NCI-H187 (cell line): ENCODE measurements at regions not wholly inside any gene's neighbourhood (a gene's known extent, or its start where the extent isn't known, plus 50 kb on each side); places are given as distances from the start of the nearest gene placed in this dataset.
"Not testable (repeated sequence)": the region's sequence is repeated elsewhere in the genome, so short reads cannot be mapped to it uniquely, and the experiment has no call there.

Experiments
- DNase-seq, 2 experiments: peaks; one replicate each; lab custom pipeline; 2025; lab: John Stamatoyannopoulos, UW

DNA sequence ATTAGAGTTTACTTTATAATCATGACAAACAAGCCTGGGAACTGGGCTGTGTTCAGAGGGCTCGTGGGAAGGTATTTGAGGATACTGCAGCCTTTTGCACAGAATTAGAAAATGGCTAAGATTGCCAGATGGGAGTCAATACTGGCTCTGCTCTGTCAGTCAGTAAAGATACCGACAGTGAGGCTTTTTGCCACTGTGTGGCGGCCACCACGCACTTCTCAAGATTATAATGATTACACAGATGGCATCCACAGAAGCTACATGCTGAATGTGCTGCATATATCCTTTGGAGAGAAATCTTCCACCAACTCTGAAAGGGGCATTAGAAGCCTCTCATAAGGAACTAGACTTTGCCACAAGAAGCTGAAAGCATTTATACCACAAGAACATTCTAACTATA is 213.4 kb upstream of the PTBP2 start:
- DNase-seq = no peak

DNA sequence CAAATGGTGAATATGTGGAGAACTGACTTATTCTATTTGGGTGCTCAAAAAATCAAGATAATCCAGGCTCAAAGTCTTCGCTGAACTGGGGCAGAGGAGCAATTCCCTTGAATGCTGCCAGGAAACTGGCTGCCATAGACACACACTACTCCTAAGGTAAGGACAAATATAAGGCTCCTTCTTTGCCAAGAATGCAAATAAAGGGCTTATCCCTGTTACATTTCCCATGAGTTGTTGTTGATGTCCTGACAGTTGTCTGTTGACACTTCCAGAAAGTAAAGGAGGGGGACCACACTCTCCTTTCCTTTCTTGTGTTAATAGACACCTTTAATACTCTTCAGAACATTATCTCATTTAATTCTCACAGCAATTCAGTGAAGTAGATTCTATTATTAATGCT is 212.2 kb upstream of the PTBP2 start:
- DNase-seq = no peak

DNA sequence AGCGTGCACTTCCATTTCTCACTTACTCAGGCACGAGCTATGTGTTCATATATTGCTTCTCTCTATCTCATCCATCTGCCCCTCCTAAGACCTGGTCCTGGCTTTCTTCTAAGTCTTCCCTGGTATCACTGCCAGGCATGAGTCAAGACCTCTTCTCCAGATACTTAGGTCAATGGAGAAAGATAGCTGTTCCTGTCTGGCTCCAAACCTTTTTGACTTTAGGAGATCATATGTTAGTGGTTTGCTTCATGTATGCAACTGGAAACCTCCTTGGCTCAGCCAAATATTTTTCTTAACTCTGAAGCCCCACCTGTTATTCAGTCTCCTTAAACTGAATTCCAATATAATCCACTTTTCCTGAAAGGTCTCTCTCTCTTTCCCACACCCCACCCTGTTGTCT is 211.6 kb upstream of the PTBP2 start:
- no peak for DNase-seq

- no peak for DNase-seq
Observed at GRCh38 chr1:96510391-96510790, 211.2 kb upstream of the PTBP2 start.

GRCh38 chr1:96510911-96511310 is 210.7 kb upstream of the PTBP2 start:
- no peak for DNase-seq

DNA sequence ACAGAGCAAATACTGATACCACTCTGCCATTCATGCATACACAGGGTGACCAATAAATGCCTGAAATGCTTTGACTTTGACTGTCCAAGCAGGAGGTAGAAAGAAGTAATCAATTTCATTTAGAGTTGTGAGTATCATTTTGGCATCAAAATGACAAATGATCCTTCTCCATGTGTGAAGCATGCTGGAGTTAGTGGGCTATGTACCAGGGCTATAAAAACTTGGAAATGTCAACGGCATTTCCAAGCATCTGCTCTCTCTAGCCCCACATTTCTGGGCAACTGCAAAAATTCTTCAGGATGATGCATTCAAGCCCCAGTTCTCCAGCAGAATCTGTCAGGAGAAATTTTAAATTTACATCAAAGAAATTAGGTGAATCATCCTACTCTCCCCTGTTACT is 208.4 kb upstream of the PTBP2 start:
- DNase-seq = no peak

- DNase-seq = no peak
Observed at GRCh38 chr1:96515430-96515829, 206.2 kb upstream of the PTBP2 start.

GRCh38 chr1:96515925-96516324 is 205.7 kb upstream of the PTBP2 start:
- no peak for DNase-seq

DNA sequence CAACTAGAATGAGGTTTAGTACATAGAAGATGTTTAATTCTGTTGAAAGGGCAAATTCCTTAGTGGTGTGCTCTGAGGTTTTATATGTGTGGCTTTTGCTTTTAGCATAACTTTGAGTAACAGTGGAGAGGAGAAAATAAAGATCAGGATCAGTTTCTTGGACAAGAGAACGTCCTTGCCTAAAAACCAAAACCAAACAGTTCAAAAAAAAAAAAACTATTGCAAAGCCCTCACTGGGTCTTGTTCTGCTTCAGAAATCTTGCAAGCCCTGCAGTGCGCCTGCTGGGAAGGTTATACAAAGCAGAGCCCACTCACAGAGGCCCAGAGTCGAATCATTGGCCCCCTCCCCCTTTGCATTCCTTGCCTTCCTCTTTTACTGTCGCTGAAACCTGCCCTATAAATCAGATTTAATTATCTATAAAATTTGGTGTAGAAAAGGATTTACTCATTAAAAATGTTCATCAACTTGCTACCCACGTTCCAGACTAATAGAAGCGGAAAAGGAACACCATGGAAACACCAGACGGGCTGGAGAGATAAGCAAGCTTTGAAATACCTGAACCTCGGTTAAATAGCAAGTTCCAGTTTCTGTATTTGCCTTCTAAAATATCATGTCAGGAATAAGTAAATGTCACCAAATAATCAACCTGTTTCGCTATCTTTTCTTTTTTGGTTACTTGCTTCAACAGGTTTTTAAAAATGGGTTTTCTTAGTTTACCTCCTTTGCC is 201.6 kb upstream of the PTBP2 start:
- no peak for DNase-seq

DNA sequence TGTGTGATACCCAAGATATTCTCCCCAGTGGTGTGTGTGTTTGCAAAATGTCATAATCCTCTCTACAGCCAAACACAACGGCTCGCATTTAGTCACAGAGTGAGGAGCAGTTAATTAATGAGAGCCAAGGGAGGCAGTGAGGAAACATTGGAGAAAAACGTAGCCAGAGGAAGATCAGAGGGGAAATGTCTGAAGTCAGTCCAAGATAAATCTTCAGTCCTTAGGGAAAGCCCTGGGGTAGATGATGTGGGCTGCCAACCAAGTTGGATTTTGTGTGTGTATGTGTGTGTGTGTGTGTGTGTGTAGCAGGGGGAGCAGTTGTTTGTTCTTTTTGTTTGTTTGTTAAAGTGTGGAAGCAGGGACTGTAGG is 201.0 kb upstream of the PTBP2 start:
- DNase-seq = no peak

GRCh38 chr1:96521010-96521409 is 200.6 kb upstream of the PTBP2 start:
- no peak for DNase-seq

GRCh38 chr1:96521994-96522760 is 199.4 kb upstream of the PTBP2 start:
- no peak for DNase-seq

- DNase-seq = no peak
Observed at GRCh38 chr1:96522927-96523326, 198.7 kb upstream of the PTBP2 start.

DNA sequence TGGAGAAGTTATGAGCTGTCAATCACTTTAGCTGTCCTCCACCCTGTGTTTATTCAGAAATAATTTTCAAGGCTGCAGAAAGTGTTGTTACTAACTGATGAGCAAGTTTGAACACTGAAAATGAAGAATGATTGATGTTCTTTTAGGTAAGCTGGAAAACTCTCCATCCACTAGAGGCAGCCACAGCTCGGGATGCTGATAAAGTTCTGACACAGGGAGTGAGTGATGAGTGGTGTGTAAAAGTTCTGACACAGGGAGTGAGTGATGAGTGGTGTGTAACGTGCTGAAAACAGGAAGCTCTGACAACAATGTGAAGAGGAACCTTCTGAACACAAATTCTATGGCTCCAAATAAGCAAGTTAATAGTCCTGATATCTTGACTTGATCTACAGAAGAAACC is 197.5 kb upstream of the PTBP2 start:
- DNase-seq = no peak

GRCh38 chr1:96525657-96526557 is 195.7 kb upstream of the PTBP2 start:
- no peak for DNase-seq

- DNase-seq = not testable (repeated sequence)
Observed at GRCh38 chr1:96528672-96529071, 192.9 kb upstream of the PTBP2 start.

GRCh38 chr1:96533820-96534219 is 187.8 kb upstream of the PTBP2 start:
- DNase-seq = no peak

DNA sequence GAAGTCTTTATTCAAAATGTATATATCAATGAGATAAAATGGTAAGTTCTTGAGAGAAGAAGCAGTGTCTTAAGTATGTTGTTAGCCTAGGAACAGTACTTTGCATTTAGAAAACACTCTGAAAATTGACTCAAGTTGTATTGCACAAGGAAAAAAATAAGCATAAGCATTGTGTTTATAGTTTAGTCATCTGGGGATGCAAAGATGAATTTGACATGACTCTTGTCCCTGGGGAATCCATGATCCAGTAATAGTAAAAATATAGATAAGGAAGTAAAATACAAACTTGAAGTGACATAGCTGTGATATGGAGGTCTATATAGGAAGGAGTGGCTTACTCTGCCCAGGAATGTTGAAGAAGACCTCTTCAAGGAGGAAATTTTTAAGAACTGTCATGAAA is 185.0 kb upstream of the PTBP2 start:
- DNase-seq = no peak

- no peak for DNase-seq
Observed at GRCh38 chr1:96538111-96538641, 183.4 kb upstream of the PTBP2 start.

- DNase-seq = no peak
Observed at GRCh38 chr1:96538883-96539282, 182.7 kb upstream of the PTBP2 start.

DNA sequence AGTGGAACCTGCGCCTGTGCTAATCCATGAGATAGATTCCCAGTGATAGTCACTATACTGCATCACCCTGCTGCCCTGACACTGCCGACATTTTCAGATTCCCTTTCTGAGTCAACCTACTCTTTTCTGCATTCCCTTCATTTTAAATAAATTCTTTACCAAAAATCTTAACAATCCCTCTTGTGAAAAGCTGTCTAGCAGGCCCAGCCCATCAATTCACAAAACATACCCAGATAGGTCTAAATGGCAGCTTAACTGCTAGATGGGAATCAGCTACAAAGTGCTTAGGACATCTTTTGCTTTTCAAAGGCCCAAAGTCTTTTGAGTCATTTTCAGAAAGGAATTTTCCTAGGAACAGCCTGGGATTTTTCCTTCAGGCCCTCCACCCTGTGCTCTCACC is 180.1 kb upstream of the PTBP2 start:
- no peak for DNase-seq

DNA sequence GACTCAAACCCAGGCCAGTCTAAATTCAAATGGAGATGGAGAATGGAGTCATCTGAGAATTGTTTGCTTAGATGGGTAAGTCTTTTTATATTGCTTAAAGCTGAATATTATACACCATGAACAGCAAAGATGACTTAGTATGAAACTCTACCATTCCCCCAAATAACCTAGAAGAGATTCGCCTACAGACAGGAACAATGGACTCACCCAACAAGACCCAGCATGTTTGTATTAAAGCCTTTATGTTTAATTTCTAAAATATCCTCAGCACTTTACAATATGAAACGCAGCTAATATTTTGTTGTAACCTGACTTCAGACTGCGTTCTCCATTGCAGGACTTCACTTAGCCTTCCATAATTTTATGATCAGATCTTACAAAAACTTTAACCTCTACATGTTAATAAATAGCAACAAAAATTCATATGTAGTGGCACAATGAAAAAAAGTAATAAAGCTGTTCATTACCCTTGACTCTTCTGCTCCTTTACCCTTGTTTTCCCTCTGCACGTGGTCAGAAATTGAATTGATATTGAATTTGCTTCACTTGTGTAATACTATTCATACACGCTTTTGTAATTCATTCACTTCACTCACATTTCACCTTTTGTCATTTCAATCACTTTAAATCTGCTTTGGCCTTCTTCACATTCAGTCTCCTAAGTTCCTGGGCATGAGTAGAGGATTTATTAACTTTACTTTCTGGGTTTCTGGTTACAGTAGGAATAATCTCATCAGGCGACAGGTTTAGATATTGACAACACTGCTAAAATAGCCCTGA is 177.3 kb upstream of the PTBP2 start:
- DNase-seq = no peak
